SW480 (cell line): ENCODE measurements at regions not wholly inside any gene's neighbourhood (a gene's known extent, or its start where the extent isn't known, plus 50 kb on each side); places are given as distances from the start of the nearest gene placed in this dataset.
"Not testable (repeated sequence)": the region's sequence is repeated elsewhere in the genome, so short reads cannot be mapped to it uniquely, and the experiment has no call there.

Experiments
- DNase-seq: peaks from one replicate; pipeline ENCODE4 v3.0.0-alpha.2; 2016; ENCODE audit warnings: low spot score

DNA sequence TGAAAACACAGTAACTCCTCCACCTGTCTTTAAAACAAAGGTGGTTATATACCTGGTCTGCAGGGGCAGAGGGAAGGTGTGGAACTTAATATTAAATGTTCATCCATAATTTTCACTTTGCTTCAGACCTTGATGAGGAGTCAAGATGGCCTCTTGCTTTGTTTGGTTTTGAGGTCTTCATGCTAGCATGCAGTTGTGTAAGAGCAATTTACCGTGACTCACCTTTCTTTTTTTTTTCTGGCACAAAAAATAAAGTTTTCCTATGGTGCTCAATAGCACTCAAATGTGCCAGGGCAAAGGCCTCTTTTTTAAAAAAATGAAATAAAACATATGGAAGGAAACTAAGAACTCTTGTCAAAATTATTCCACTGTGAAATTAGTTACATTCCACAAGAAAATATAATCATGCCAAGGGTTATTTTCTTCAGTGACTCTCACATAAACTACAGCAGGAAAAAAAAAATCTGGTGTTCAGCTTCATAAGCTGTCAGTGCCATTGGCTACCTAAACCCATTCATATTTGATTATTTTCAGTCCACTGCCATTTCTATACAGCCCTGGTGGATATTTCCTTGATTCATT is 128.2 kb downstream of the SLC7A11 start:
- DNase-seq = no peak

DNA sequence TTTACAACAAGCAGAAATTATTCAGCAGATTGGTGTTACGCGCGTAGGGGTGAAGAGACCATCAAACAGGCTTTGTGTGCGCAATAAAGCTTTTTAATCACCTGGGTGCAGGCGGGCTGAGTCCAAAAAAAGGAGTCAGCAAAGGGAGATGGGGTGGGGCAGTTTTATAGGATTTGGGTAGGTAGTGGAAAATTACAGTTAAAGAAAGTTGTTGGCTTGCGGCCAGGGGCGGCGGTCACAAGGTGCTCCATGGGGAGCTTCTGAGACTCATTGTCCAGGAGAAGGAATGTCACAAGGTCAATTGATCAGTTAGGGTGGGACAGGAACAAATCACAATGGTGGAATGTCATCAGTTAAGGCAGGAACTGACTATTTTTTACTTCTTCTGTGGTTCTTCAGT is 129.3 kb downstream of the SLC7A11 start:
- DNase-seq = not testable (repeated sequence)

DNA sequence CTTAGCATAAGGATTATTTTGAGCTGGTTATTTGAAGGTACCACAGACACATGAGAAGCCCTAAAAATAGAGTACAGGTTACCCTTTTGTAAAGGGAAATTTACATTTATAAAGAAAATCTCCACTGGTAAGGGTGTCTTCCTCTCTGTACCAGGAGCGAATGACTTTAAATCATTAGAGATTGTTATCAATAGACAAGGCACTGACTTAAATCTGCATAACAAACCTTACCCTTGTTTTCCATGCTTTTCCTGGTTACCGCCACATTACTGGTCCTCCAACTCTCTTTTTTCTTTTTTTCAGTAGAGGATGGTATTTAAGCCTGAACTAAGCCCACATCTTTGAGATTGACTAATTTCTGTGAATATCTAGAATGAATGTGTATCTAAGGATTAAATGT is 129.8 kb downstream of the SLC7A11 start:
- DNase-seq = no peak

DNA sequence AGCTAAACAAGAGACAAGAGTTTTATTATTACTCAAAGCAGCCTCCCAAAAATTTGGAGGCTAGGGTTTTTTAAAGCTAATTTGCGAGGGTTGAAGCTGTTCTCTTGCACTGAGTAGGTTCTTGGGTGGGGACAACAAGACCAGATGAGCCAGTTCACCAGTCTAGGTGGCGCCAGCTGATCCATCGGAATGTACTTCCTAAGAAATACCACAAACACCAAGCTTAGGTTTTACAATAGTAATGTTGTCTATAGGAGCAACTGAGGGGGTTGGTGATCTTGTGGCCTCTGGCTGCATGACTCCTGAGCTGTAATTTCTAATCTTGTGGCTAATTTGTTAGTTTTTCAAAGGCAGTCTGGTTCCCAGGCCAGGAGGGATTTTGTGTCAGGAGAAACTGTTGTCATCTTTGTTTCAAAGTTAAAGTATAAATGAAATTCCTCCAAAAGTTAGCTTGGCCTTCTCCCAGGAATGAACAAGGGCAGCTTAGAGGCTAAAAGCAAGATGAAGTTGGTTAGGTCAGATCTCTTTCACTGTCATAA is 130.6 kb downstream of the SLC7A11 start:
- no peak for DNase-seq

DNA sequence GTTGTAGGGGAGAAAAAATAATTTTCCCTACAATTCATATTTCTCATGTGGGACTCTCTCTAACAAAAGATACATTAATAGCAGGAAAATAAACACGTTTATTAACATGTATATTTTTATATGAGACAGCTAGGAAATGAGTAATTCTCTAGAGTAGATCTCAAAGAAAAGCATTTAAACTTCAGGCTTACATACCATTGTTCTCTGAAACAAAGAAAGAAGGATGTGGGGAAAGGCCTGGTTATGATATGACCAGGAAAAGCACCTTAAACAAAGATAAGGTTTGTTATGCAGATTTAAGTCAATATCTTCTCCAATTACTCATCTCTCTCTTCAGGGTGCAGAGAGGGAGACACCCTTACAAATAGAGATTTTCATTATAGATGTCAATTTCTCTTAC is 131.3 kb downstream of the SLC7A11 start:
- DNase-seq = no peak

DNA sequence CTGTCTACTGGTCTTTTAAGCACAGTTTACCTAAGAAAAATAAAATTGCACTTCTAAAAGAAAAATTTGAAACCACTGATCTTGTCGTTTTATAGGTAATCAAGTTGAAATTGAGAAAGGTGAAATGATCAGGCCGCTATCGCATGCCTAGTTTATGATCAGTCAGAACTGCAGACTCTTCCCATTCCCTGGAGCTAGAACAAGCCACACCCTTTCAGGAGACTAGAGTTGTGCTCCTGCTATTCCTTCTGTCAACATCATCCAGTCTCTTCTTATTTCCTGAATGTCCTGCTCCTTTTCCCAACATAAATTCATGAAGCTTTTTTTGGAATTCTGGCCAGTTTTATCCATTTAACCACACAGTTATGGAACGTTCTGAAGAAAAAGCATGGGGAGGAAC is 135.1 kb downstream of the SLC7A11 start:
- DNase-seq = no peak

DNA sequence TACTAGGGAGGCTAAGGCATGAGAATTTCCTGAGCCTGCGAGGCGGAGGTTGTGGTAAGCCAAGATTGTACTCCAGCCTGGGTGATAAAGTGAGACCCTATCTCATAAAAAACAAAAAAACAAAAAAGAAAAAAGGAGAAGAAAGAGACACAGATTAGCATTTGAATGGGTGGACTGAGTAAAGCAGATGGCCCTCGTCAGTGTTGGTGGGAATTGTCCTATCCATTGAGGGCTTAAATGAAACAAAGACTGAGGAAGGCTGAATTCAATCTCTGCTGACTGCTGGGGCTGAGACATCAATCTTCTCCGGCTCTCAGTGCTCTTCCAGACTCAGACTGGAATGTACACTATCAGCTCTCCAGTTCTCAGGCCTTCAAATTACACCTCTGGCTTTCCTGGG is 136.8 kb downstream of the SLC7A11 start:
- DNase-seq = no peak

DNA sequence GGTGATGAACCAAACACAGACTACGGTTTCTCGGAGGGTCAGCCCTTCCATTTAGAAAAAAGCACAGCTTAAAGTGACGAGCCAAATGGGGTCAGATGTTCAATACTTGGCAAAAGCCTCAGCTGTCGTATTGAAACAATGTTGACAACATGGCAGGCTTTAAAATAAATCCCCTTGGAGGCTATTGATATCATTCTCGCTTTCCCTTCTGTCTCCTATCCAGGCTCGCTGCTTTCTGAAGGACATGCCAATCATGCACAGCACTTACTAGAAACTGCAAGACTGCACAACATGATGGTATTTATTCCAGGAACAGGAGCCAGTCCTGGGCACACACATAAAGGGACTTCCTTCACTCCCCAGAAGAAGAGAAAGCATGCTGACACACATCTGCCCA is 137.9 kb downstream of the SLC7A11 start:
- DNase-seq = no peak

DNA sequence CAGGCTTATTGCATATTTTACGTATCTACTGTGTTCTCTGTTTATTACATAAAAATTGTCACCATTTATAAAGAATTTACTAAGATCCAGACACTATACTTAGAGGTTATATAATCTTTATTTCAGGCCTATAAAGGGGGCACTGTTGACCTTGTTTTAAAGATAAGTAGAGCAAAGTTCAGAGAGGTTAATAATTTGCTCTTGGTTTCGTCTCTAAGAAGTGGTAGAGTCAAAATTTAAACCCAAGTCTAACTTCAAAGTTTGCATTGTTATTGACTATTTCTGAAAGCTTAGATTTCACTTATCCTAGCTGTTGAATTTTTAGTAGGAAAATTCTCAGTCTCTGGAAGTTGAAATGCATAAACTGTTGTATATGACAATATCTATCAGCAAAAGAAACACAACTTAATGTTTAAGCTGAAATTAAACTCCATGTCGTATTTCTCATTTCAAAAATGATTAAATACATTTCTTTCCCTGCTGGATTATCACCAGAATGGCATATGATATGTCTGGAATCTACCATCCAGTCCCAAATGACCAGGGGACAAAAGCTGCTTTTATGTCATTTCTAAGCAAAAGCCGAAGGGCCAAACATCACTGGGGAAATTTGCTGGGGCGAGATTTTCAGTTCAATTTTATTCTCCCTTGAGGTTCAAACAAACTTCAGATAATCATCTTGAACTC is 138.4 kb downstream of the SLC7A11 start:
- no peak for DNase-seq

DNA sequence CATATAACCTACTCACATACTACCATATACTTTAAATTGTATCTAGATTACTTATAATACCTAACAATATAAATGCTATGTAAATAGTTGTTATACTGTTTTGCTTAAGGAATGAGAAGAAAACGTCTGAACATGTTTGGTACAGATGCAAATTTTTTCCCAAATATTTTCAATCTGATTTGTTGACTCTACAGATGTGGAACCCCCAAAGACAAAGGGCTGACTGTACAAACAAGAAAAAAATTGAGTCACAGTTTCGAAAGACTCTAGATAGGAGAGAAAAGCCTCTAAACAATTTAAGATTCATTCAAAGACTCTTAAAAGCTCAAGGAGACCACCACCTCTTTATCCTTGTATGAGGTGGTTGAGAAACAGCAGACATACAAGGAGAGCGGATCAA is 142.8 kb downstream of the SLC7A11 start:
- DNase-seq = no peak

DNA sequence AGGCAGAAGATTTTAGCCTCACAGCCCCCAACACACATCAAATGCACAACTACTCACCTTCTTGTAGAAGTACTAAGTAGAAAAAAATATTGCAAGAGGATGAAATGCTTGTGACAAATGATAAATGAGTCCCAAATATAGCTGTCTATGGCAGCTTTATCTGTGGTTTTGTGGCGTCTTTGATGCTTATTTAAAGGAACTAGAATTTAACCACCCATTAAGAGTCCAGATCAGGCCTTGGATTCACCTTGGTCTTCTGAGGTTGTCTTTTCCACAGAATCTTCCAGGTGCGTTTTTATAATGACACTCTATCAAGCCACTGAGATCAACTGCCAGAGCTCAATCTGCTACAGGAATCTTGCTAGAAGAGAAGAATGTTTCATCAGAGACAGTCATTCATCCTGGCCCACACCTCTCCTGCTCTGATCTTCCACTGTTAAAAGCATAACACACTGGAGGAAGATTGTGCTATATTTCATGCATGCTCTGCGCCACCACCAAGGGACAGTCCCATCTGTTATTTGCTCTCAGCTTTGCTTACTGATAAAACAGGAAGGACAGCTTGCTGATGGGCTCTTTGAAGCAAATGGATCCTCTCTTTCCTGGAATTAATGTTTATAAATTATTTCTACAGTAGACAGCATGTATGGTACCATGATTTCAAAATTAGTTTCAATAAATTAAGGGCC is 144.1 kb downstream of the SLC7A11 start:
- peak; percentile 6 for DNase-seq

DNA sequence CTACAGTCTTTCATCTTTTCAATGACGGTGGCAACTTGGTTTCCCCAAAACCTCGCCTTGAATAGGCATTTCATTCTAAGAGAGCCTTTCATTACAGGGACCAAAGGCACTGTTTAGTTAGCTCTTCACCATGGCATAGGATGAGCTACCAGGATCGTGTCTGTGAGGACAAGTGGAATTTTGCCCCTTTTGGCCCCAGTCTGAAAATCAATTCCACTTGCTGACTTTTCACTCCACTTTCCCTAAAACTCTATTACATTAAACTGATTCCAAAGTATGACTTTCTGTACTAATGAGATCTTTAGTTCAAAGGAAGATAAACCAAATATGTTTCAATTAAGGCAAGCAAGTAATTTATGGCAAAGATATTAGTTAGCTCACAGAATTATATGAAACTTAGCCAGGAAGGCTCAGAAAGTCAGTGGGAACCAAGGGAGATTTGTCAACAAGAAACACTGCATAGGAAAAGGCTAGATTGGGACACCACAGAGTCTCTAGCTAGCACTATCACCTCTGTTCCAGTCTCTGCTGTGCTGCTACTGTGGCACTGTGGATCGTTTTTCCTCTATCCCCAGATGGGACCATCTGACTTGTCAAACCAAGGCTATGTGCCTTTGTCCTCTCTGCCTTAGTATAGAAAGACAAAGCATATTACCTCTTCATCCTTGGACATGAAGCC is 145.6 kb downstream of the SLC7A11 start:
- no peak for DNase-seq

DNA sequence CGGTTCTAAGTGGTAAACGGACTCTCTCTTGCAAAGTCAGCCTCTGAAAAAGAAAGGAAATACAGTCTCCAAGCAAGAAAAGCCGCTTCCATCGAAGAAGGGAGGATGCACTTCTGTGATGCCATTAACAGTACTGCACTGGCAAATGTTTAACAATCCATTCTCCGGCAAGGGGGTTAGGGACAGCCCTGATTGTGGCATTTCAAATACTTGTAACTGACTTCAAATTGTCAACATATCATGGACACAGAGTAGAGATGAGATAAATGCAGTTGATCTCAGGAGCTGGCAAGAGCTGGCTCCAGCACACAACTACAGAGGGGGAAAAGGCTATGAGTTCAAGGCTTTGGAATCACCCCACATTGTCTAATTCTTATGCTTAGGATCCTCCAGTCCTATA is 146.8 kb downstream of the SLC7A11 start:
- DNase-seq = no peak

DNA sequence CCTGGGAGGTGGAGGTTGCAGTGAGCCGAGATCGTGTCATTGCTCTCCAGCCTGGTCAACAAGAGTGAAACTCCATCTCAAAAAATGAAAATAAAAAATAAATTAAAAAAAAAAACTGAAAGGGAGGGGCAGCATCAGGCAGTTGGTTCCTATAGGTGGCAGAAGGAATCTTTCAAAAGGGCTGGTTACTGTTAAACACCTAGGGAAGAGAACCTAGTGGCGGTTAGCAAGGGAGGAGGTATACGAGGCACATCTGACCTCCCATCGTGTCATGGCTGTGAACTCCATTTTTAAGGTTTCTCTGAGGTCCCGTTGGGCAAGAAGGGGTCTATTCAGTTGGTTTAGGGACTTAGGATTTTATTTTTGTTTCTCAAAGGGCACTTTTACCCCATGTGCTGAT is 150.1 kb downstream of the SLC7A11 start:
- no peak for DNase-seq

DNA sequence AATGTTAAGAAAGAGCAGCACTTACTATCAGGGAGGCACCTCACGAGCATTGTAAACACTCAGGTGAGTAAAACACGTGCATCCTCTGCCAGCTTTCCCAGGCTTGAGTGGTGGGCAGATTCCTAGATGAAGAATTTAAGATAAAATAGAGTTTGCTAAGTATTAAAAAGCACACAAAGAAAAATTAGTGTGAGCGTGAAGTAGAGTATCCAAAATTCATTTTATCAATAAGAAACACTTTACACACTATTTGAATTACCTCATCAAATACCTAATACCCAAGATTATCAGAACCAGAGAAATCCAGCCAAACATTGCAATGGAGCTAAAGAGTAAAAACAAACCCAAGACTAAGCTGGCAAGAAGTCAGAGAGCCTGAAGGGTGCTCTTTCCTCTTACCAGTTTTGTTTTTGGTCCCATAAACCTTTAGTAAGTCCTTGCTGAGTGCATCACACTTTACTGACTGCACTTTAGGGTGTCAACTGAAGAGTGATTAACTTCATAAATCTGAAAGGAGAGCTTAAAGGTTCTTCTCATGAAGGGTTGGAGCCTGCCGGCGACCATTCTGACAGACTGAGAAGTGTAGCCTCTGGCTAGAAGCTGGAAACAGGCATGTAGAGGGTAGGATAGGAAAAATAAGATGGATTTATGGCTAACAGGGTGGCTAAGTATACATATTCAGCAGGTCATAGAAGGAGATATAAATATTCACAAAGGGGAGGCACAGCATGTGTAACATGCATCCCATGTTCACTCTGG is 151.1 kb downstream of the SLC7A11 start:
- DNase-seq = no peak

DNA sequence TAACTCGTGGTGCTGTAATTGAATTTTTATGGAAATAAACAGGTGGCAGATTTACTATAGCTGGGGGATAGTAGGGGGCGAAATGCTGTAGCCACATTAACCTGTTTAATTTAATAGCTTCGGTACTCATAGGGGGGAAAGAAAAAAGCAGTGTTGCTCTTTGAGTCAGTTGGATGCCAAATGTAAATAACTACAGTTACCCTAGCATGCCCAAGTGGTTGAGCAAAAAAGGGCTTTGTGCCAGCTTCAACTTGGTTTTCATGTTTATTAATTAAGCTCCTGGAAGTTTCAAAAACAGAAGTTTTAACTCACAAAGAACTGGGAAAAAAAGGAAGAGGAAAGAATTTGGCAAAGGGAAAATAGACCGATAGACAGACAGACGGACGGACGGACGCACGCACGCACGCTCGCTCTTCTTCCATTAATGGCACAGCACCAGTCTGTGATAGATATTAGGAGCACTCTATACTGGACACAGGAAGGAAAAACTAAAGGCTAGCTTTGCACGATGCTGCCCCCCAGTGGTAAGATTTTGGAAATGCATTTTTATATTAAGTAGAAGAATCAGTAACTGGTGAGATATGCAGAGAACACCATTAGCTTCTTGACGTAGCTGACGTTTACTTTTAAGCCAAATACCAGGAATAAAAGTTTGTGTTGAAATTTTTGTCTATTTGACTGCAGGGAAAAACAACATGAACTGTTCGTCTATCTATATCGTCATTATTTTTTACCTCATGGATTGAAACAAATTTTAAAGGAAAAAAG is 151.8 kb downstream of the SLC7A11 start:
- peak; percentile 74 for DNase-seq

DNA sequence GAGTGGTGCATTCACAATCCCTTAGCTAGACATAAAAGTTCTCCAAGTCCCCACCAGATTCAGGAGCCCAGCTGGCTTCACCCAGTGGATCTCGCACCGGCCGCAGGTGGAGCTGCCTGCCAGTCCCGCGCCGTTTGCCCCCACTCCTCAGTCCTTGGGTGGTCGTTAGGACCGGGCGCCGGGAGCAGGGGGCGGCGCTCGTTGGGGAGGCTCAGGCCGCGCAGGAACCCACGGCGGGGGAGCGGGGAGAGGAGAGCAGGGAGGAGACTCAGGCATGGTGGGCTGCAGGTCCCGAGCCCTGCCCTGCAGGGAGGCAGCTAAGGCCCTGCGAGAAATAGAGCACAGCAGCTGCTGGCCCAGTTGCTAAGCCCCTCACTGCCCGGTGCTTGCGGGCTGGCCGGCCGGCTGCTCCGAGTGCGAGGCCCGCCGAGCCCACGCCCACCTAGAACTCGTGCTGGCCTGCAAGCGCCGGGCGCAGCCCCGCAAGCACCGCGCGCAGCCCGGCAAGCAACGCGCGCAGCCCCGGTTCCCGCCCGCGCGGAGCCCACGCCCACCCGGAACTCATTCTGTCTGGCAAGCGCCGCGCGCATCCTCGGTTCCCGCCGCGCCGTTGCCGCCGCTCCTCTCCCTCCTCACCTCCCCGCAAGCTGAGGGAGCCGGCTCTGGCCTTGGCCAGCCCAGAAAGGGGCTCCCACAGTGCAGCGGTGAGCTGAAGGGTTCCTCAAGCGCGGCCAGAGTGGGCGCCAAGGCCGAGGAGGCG is 153.5 kb downstream of the SLC7A11 start:
- DNase-seq = no peak

DNA sequence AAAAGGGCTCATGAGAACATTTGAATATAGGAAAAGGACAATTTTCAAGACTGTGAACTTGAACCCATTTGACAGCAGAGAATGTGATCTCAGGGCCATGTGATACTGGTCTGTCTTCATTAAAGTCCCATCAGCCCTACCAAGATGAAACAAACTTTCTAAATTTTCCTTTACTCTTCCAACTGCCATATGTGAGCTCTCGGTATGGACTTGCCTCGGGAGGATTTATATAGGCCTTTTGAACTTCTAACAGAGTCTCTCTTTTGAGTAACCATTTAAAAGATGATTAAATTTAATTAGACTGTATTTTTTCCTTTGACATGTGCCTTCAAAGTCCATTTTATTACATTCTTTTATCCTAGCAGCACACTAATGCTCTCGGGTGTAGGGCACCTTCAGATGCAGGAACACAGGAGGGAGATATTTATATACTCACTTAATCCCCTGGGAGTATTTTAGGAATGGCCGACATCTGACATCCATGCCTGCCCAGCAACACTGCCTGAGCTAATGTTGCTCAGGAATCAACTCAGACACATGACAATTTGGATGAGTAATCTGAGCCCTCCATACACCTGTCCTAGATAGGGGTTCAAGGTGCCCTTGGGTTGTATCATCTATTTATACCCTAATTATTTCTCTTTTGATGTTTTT is 155.0 kb downstream of the SLC7A11 start:
- DNase-seq = no peak

DNA sequence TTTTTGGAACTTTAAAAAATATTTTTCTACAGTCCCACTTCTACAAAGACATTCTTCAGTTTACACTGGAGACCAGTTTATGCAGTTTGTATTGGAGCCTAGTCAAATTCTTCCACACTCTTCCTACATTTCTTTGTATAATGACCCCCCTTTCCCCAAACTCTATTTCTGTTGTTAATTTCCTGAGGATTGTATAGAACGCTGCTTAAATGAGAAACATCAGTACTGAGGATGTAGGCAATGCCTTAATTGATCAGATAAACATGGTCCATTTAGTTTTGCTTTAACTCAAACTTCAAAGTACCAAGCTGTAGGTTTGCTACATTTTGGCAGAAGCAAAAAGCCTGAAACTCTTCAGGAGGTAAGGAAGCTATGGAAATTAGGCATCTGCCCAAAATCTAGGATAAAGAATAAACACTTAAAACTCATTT is 155.5 kb downstream of the SLC7A11 start:
- no peak for DNase-seq

DNA sequence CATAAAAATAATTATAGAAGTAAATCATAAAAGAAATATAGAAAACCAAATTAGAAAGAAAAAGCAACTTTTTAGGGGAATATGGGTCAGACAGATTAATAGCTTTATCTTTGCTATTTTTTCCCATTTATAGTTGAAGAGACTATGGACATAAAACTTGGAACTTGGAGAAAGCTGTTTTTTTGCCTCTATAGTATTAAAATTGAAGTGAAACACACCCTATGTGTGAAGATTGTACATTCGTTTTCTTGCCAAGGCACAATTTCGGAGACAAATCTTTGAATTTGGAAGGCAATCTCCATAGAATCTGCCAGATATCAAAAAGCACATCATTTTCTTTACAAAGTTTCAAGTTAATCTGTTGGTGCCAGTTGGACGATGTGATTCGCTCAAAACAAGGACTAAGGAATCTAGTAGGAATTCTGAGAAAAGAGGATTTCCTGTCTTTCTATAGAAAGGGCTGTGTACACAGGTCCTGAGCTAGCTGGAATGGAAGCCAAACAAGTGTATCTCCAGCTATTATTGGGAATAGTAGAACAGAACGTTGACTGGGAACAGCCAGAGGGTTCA is 156.3 kb downstream of the SLC7A11 start:
- no peak for DNase-seq
